ENCODE measurements at regions not wholly inside any gene's neighbourhood (a gene's known extent, or its start where the extent isn't known, plus 50 kb on each side); places are given as distances from the start of the nearest gene placed in this dataset.

DNA sequence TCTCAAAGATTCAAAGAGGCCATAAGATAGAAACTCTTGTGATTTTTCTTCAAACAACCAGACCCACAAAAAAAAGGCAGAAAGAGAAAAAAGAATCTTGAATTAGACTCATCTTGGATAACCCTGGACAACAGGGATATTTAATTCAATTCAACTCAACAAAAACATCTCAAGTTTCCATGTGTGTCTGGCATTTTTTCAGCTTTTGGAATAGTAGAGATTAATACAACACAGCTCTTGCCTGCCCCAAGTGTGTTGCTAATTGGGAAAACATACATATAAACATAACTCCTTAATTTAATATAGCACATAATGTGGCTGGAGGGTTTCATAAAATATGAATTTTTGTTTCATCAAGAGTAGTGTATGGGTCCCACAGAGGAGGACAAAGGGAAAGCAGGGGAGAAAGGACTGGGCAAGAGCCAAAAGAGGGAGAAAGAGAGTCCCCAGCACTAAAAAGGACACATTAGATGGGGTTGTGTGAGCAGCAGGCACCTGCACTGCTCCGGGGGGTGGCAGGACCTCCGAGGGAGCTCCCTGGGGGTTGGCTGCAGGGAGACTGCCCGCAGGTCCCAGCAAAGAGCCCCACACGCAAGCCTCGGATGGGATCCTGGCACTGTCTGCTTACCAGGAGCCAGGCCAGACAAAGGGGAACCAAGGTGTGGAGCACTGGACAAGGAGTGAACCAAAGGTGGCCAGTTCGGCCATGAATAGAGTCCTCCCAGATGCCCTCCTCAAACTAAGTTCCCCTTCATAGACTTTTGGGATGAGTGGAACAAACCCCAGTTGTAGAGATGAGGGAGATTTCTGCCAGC lies 65.6 kb upstream of the TMEM72 start:
- no peak for TF ChIP-seq EGR1 (IDR thresholded peaks at IDR 0.05)
- no peak for TF ChIP-seq NFIC (IDR thresholded peaks at IDR 0.05)
- TF ChIP-seq EP300 (IDR thresholded peaks at IDR 0.05; ENCODE audit: borderline replicate concordance), result no peak
- TF ChIP-seq RAD21 (IDR thresholded peaks at IDR 0.05; ENCODE audit: low read depth), result no peak
- TF ChIP-seq ZBTB7A (IDR thresholded peaks at IDR 0.05; ENCODE audit: low read depth), result no peak
- TF ChIP-seq TCF12 (IDR thresholded peaks at IDR 0.05; ENCODE audit: low read depth), result no peak
- TF ChIP-seq, protein P1, sequence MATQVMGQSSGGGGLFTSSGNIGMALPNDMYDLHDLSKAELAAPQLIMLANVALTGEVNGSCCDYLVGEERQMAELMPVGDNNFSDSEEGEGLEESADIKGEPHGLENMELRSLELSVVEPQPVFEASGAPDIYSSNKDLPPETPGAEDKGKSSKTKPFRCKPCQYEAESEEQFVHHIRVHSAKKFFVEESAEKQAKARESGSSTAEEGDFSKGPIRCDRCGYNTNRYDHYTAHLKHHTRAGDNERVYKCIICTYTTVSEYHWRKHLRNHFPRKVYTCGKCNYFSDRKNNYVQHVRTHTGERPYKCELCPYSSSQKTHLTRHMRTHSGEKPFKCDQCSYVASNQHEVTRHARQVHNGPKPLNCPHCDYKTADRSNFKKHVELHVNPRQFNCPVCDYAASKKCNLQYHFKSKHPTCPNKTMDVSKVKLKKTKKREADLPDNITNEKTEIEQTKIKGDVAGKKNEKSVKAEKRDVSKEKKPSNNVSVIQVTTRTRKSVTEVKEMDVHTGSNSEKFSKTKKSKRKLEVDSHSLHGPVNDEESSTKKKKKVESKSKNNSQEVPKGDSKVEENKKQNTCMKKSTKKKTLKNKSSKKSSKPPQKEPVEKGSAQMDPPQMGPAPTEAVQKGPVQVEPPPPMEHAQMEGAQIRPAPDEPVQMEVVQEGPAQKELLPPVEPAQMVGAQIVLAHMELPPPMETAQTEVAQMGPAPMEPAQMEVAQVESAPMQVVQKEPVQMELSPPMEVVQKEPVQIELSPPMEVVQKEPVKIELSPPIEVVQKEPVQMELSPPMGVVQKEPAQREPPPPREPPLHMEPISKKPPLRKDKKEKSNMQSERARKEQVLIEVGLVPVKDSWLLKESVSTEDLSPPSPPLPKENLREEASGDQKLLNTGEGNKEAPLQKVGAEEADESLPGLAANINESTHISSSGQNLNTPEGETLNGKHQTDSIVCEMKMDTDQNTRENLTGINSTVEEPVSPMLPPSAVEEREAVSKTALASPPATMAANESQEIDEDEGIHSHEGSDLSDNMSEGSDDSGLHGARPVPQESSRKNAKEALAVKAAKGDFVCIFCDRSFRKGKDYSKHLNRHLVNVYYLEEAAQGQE (IDR thresholded peaks at IDR 0.05; ENCODE audit: low read depth), result no peak
- TF ChIP-seq CREB1 (IDR thresholded peaks at IDR 0.05; ENCODE audit: low read depth), result no peak
- no peak for TF ChIP-seq USF1 (IDR thresholded peaks at IDR 0.05)

DNA sequence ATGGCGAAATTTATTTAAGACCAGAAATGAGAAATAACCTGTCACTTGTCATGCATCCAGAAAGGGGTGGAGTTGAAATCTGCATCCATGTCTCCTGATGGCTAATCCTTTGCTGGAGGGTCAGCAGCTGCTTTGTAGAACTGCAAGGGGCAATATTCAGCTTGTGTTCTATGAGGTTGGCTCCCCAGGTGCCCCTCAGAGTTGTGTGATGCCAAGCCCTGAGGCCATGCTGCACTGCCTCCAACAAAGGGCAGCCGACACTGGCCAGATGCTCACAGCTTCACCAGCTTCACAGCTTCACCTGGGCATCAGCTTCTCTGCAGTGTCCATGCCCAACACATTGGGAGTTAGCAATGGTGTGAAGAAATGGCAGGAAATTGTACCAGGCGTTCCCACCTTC lies 64.0 kb upstream of the TMEM72 start:
- TF ChIP-seq TAF1 (IDR thresholded peaks at IDR 0.05; ENCODE audit: low read depth), result no peak
- TF ChIP-seq CREB1 (IDR thresholded peaks at IDR 0.05; ENCODE audit: low read depth), result no peak
- TF ChIP-seq RAD21 (IDR thresholded peaks at IDR 0.05; ENCODE audit: low read depth), result no peak
- TF ChIP-seq EGR1 (IDR thresholded peaks at IDR 0.05), result no peak
- TF ChIP-seq TEAD4 (IDR thresholded peaks at IDR 0.05), result no peak
- no peak for TF ChIP-seq USF1 (IDR thresholded peaks at IDR 0.05)
- TF ChIP-seq, protein P1 (IDR thresholded peaks at IDR 0.05; ENCODE audit: low read depth), result no peak
- TF ChIP-seq CEBPB (IDR thresholded peaks at IDR 0.05), result no peak
- no peak for TF ChIP-seq ZBTB7A (IDR thresholded peaks at IDR 0.05; ENCODE audit: low read depth)
- TF ChIP-seq, protein P2, sequence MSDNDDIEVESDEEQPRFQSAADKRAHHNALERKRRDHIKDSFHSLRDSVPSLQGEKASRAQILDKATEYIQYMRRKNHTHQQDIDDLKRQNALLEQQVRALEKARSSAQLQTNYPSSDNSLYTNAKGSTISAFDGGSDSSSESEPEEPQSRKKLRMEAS (IDR thresholded peaks at IDR 0.05), result no peak

GRCh38 chr10:44848211-44848610 lies 62.9 kb upstream of the TMEM72 start:
- TF ChIP-seq USF1 (IDR thresholded peaks at IDR 0.05) (no peak), CREB1 (IDR thresholded peaks at IDR 0.05; ENCODE audit: low read depth) (no peak), EP300 (IDR thresholded peaks at IDR 0.05; ENCODE audit: borderline replicate concordance) (no peak), RAD21 (IDR thresholded peaks at IDR 0.05; ENCODE audit: low read depth) (no peak), NFIC (IDR thresholded peaks at IDR 0.05) (no peak), TCF12 (IDR thresholded peaks at IDR 0.05; ENCODE audit: low read depth) (no peak), EGR1 (IDR thresholded peaks at IDR 0.05) (no peak), TAF1 (IDR thresholded peaks at IDR 0.05; ENCODE audit: low read depth) (no peak), FOXM1 (IDR thresholded peaks at IDR 0.05; ENCODE audit: borderline replicate concordance, low read depth) (no peak), TEAD4 (IDR thresholded peaks at IDR 0.05) (no peak)
- TF ChIP-seq, protein P2 (IDR thresholded peaks at IDR 0.05), result no peak

DNA sequence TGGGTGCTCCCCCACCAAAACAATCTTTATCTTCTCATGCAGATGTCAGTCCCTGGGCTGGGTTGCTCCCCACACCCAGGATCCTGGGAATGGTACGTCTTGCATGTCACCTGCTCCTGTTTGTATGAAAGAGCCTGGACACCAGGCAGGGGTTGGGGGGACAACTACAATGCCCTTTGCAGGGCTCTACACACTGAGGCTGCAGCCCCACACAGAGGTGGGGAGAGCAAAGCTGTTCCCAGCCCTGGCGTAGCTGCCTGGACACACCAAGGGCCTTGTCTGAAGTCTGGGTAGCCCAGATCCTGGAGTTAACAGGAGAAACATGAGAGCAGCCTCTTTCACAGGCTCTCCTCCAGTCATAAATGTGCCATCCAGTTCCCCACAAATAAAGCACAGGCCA lies 61.2 kb upstream of the TMEM72 start:
- TF ChIP-seq TAF1 (IDR thresholded peaks at IDR 0.05; ENCODE audit: low read depth) (no peak), EP300 (IDR thresholded peaks at IDR 0.05; ENCODE audit: borderline replicate concordance) (no peak), YY1 (IDR thresholded peaks at IDR 0.05; ENCODE audit: low read depth) (no peak)

DNA sequence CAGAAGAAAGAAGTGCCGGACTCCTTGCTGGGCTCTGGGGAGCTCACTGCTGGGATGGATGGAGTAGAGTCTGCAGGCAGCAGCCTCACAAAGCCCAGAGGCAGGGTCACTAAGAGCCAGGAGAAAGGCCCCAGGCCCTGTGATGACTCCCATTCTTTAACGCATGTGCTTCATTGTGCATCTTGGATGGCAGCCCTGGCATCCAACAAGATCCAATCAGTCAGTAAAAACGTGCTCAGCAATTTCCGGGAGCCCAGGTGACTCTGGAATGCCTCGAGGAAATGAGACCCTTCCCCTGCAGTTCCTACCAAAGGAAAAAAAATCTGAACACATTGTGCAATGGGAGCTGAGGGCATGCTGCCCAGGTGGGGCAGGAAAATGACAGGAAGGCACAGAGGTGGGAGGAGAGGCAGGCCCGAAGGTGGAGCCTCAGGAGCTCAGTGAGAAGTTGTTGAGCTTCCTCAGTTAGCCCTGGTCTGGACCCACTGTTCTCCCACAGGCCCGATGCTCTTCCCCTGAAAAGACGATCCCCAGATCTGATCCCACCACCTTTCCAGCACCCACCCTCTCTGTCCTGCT lies 60.7 kb upstream of the TMEM72 start:
- TF ChIP-seq CEBPB (IDR thresholded peaks at IDR 0.05) (no peak), TCF12 (IDR thresholded peaks at IDR 0.05; ENCODE audit: low read depth) (no peak), TAF1 (IDR thresholded peaks at IDR 0.05; ENCODE audit: low read depth) (no peak), ZBTB7A (IDR thresholded peaks at IDR 0.05; ENCODE audit: low read depth) (no peak), EGR1 (IDR thresholded peaks at IDR 0.05) (no peak), RAD21 (IDR thresholded peaks at IDR 0.05; ENCODE audit: low read depth) (no peak), TEAD4 (IDR thresholded peaks at IDR 0.05) (no peak), EP300 (IDR thresholded peaks at IDR 0.05; ENCODE audit: borderline replicate concordance) (no peak), USF1 (IDR thresholded peaks at IDR 0.05) (no peak), FOXM1 (IDR thresholded peaks at IDR 0.05; ENCODE audit: borderline replicate concordance, low read depth) (no peak), CREB1 (IDR thresholded peaks at IDR 0.05; ENCODE audit: low read depth) (no peak), NFIC (IDR thresholded peaks at IDR 0.05) (no peak), YY1 (IDR thresholded peaks at IDR 0.05; ENCODE audit: low read depth) (no peak)
- TF ChIP-seq, protein P1 (IDR thresholded peaks at IDR 0.05; ENCODE audit: low read depth), result no peak
- TF ChIP-seq, protein P2 (IDR thresholded peaks at IDR 0.05), result no peak
